A549 (cell line): ENCODE measurements at regions not wholly inside any gene's neighbourhood (a gene's known extent, or its start where the extent isn't known, plus 50 kb on each side); places are given as distances from the start of the nearest gene placed in this dataset.

Experiments used
- ATAC-seq, 2 experiments: fragments of 200-7000 bp in 1 of 2; fragments of >200 bp in 1 of 2; cut with Nextera tagmentation in 1 of 2; cut with Tn5 transposase in 1 of 2; 3 replicates each; pipeline versions ENCODE4 v1.8.0 to v1.9.1; 2018 to 2020; ENCODE audit warnings: mild to moderate bottlenecking in 1 of 2, moderate library complexity in 1 of 2
- CTCF ChIA-PET: fragments of 300-600 bp; sonication (Branson Sonifier 250); formaldehyde crosslinking; extraction: SDS; loops from one replicate; lab custom pipeline; 2021; ENCODE audit warnings: antibody characterized with exemption, inconsistent platforms; lab: Yijun Ruan, JAX
- POLR2A ChIA-PET: fragments of 350-600 bp; formaldehyde crosslinking; extraction: SDS; loops from one replicate; lab custom pipeline; 2021; ENCODE audit warnings: antibody characterized with exemption, inconsistent platforms; lab: Yijun Ruan, JAX
- DNase-seq, 2 experiments: peaks; one replicate each; pipeline versions ENCODE4 v3.0.0 to v3.0.0-alpha.2; 2011 to 2016; ENCODE audit warnings: low read depth in 1 of 2, low spot score in 1 of 2
- FAIRE-seq: peaks from 2 replicates; lab custom pipeline; 2011; peaks lifted over from hg19 to GRCh38; lab: Jason Lieb, UNC
- H3K27ac ChIP-seq, 2 experiments: fragments of >200 bp; sonication (Bioruptor Twin); formaldehyde crosslinking; 3 replicates each; pipeline ENCODE4 v1.5.1; 2016 to 2017
- H3K4me1 ChIP-seq: fragments of >200 bp; sonication (Bioruptor Twin); formaldehyde crosslinking; 3 replicates; pipeline ENCODE4 v1.6.1; 2016
- H3K4me2 ChIP-seq: fragments of >200 bp; sonication (Bioruptor Twin); formaldehyde crosslinking; 3 replicates; pipeline ENCODE4 v1.6.1; 2016
- H3K4me3 ChIP-seq: fragments of >200 bp; sonication (Bioruptor Twin); formaldehyde crosslinking; 3 replicates; pipeline ENCODE4 v1.5.1; 2016
- H3K9me3 ChIP-seq: fragments of >200 bp; sonication (Bioruptor Twin); formaldehyde crosslinking; 3 replicates; pipeline ENCODE4 v1.6.1; 2016
- BHLHE40 ChIP-seq: IDR thresholded peaks from 2 replicates; pipeline ENCODE4 v1.6.1; 2012; ENCODE audit warnings: low read depth, low read length, inconsistent platforms
- CBX2 ChIP-seq: fragments of 200-600 bp; sonication (generic); IDR thresholded peaks from 2 replicates; pipeline ENCODE4 v1.6.1; 2016; ENCODE audit warnings: low read depth, mild to moderate bottlenecking, borderline replicate concordance
- FOSL2 ChIP-seq, 2 experiments: fragments of 450-650 bp in 1 of 2; fragments of >200 bp in 1 of 2; sonication (Bioruptor Twin) in 1 of 2; formaldehyde crosslinking; IDR thresholded peaks; 2 replicates each; pipeline versions ENCODE4 v1.5.0 to v1.6.1; 2016 to 2020; ENCODE audit warnings: mild to moderate bottlenecking in 1 of 2, moderate library complexity in 1 of 2
- HMGXB4 ChIP-seq: fragments of 250-450 bp; sonication (Bioruptor Pico); IDR thresholded peaks from 2 replicates; pipeline ENCODE4 v1.5.0; 2021; ENCODE audit warnings: mild to moderate bottlenecking, moderate library complexity, borderline replicate concordance
- MAFK ChIP-seq: fragments of 450-650 bp; IDR thresholded peaks from 2 replicates; pipeline ENCODE4 v1.6.1; 2014; ENCODE audit not compliant: partially characterized antibody
- POLR2AphosphoS2 ChIP-seq: conservative IDR thresholded peaks from 2 replicates; pipeline ENCODE4 v1.6.1; 2012; ENCODE audit warnings: low read length, improper control_type of control experiment, inconsistent platforms
- RAD21 ChIP-seq, 2 experiments: fragments of >200 bp in 1 of 2; sonication (Bioruptor Twin) in 1 of 2; formaldehyde crosslinking in 1 of 2; IDR thresholded peaks in 1 of 2; conservative IDR thresholded peaks in 1 of 2; 2 replicates in 1 of 2; 3 replicates in 1 of 2; pipeline ENCODE4 v1.6.1; 2012 to 2018; ENCODE audit warnings: inconsistent platforms in 1 of 2
- SMC3 ChIP-seq: fragments of >200 bp; sonication (Bioruptor Twin); formaldehyde crosslinking; IDR thresholded peaks from 3 replicates; pipeline ENCODE4 v1.6.1; 2018; ENCODE audit warnings: inconsistent platforms
- ZC3H11A ChIP-seq: fragments of 450-650 bp; IDR thresholded peaks from 2 replicates; pipeline ENCODE4 v1.6.1; 2014; ENCODE audit warnings: antibody characterized with exemption, mild to moderate bottlenecking
- WGBS: methylation state at CpG from one replicate; pipeline ENCODE4 v1.1.6; 2017; ENCODE audit errors: missing lambda C conversion rate; 5-methylcytosine and 5-hydroxymethylcytosine counted together
- TF ChIP-seq, protein P1 (sequence below): fragments of 450-650 bp; IDR thresholded peaks from 2 replicates; pipeline ENCODE4 v1.6.1; 2014; ENCODE audit warnings: antibody characterized with exemption
- TF ChIP-seq, protein P2 (sequence below): fragments of 250-450 bp; sonication (Bioruptor Pico); IDR thresholded peaks from 2 replicates; pipeline ENCODE4 v1.5.0; 2020; ENCODE audit warnings: low read depth, mild to moderate bottlenecking, moderate library complexity
- TF ChIP-seq, protein P3 (sequence below): fragments of 200-600 bp; sonication (generic); IDR thresholded peaks from 2 replicates; pipeline ENCODE4 v1.6.1; 2016; ENCODE audit warnings: antibody characterized with exemption, mild to moderate bottlenecking, moderate library complexity
- TF ChIP-seq, protein P4 (sequence below): IDR thresholded peaks from 2 replicates; pipeline ENCODE4 v1.6.1; 2012
- TF ChIP-seq, protein P5 (sequence below): IDR thresholded peaks from 2 replicates; pipeline ENCODE4 v1.6.1; 2012

- H3K27ac ChIP-seq = no peak overlapping the region
- ChIA-PET POLR2A (no interaction called here), CTCF (interaction anchor here (0.7 to 1.2 kb wide), 3 partner anchors 70 to 229 kb away, joined by 3 read pairs; no protein-coding TSS in a partner anchor)
- no peak for TF ChIP-seq SMC3
- no peak for TF ChIP-seq MAFK
- TF ChIP-seq, all 56 proteins: peak for 0
- 62% methylated on average over 4 of the region's 7 CpGs for WGBS
- Histone ChIP-seq H3K4me3 (no peak overlapping the region), H3K9me3 (no peaks in the 10 kb centered on the region), H3K4me2 (no peak overlapping the region), H3K4me1 (peaks cover 14% of the 10 kb centered on the region; the same call in 2 of the 3 replicates)
- DNase-seq (no peak), FAIRE-seq (no peak), ATAC-seq (no peak)
Observed at GRCh38 chr2:120452131-120452530, 106.2 kb downstream of the INHBB start.

GRCh38 chr2:120452945-120453634, 107.2 kb downstream of the INHBB start:
- H3K4me2 ChIP-seq = no peak overlapping the region; the same call in 2 of the 3 replicates
- ChIA-PET POLR2A (interaction anchor here (0.5 kb wide), 1 partner anchor 187 kb away, joined by 4 read pairs; no protein-coding TSS in a partner anchor), CTCF (interaction anchor here (0.8 kb wide), 1 partner anchor 228 kb away, joined by 3 read pairs; no protein-coding TSS in a partner anchor)
- DNase-seq = no peak
- no peak overlapping the region for H3K4me3 ChIP-seq
- TF ChIP-seq ZC3H11A (no peak), SMC3 (no peak), CBX2 (no peak), RAD21 (conservative IDR thresholded peaks at IDR 0.05 in 1 of 2, IDR thresholded peaks at IDR 0.05 in 1 of 2) (no peak), MAFK (no peak)
- TF ChIP-seq, protein P1, sequence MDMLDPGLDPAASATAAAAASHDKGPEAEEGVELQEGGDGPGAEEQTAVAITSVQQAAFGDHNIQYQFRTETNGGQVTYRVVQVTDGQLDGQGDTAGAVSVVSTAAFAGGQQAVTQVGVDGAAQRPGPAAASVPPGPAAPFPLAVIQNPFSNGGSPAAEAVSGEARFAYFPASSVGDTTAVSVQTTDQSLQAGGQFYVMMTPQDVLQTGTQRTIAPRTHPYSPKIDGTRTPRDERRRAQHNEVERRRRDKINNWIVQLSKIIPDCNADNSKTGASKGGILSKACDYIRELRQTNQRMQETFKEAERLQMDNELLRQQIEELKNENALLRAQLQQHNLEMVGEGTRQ = no peak
- TF ChIP-seq, protein P2, sequence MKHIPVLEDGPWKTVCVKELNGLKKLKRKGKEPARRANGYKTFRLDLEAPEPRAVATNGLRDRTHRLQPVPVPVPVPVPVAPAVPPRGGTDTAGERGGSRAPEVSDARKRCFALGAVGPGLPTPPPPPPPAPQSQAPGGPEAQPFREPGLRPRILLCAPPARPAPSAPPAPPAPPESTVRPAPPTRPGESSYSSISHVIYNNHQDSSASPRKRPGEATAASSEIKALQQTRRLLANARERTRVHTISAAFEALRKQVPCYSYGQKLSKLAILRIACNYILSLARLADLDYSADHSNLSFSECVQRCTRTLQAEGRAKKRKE (CRISPR knock-in tag) = no peak
- TF ChIP-seq, protein P3, sequence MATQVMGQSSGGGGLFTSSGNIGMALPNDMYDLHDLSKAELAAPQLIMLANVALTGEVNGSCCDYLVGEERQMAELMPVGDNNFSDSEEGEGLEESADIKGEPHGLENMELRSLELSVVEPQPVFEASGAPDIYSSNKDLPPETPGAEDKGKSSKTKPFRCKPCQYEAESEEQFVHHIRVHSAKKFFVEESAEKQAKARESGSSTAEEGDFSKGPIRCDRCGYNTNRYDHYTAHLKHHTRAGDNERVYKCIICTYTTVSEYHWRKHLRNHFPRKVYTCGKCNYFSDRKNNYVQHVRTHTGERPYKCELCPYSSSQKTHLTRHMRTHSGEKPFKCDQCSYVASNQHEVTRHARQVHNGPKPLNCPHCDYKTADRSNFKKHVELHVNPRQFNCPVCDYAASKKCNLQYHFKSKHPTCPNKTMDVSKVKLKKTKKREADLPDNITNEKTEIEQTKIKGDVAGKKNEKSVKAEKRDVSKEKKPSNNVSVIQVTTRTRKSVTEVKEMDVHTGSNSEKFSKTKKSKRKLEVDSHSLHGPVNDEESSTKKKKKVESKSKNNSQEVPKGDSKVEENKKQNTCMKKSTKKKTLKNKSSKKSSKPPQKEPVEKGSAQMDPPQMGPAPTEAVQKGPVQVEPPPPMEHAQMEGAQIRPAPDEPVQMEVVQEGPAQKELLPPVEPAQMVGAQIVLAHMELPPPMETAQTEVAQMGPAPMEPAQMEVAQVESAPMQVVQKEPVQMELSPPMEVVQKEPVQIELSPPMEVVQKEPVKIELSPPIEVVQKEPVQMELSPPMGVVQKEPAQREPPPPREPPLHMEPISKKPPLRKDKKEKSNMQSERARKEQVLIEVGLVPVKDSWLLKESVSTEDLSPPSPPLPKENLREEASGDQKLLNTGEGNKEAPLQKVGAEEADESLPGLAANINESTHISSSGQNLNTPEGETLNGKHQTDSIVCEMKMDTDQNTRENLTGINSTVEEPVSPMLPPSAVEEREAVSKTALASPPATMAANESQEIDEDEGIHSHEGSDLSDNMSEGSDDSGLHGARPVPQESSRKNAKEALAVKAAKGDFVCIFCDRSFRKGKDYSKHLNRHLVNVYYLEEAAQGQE = no peak
- TF ChIP-seq, protein P4, sequence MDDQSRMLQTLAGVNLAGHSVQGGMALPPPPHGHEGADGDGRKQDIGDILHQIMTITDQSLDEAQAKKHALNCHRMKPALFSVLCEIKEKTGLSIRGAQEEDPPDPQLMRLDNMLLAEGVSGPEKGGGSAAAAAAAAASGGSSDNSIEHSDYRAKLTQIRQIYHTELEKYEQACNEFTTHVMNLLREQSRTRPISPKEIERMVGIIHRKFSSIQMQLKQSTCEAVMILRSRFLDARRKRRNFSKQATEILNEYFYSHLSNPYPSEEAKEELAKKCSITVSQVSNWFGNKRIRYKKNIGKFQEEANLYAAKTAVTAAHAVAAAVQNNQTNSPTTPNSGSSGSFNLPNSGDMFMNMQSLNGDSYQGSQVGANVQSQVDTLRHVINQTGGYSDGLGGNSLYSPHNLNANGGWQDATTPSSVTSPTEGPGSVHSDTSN = no peak
- H3K9me3 ChIP-seq = peaks cover 5% of the 10 kb centered on the region; the same call in 1 of the 3 replicates
- FAIRE-seq = no peak
- no peak for ATAC-seq
- H3K27ac ChIP-seq = no peak overlapping the region
- H3K4me1 ChIP-seq = peaks cover 14% of the 10 kb centered on the region; the same call in 2 of the 3 replicates
- WGBS = 83% methylated on average over 13 of the region's 13 CpGs

DNA sequence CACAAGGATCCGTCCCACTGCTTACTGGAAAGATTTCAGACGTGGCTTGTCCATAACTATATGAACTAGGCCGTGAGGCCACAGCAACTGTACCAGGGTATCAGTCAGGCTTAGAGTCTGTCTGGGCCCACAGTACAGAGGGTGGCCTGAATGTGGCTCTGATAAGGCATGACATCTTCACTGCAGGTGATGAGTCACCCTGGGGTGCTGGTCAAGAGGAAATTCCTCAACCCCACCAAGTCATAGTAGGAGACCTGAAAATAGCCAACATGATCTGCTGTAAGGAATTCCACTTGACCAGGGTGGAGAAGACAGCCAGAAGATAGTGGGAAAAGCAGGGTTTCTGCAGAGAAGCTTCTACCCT, 107.7 kb downstream of the INHBB start:
- H3K9me3 ChIP-seq = peaks cover 5% of the 10 kb centered on the region; the same call in 2 of the 3 replicates
- DNase-seq = no peak
- TF ChIP-seq BHLHE40 (no peak), FOSL2 (IDR thresholded peaks at IDR 0.05) (no peak), FOSL2 (CRISPR knock-in tag; IDR thresholded peaks at IDR 0.05) (peak; percentile 52), POLR2AphosphoS2 (no peak), HMGXB4 (CRISPR knock-in tag) (no peak)
- TF ChIP-seq, protein P5, sequence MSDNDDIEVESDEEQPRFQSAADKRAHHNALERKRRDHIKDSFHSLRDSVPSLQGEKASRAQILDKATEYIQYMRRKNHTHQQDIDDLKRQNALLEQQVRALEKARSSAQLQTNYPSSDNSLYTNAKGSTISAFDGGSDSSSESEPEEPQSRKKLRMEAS = no peak
- no peak overlapping the region for H3K4me3 ChIP-seq
- ChIA-PET POLR2A (no interaction called here), CTCF (no interaction called here)
- peaks cover 14% of the 10 kb centered on the region; the same call in 2 of the 3 replicates for H3K4me1 ChIP-seq
- peak overlapping the region; percentile 20; the same call in 1 of the 3 replicates for H3K4me2 ChIP-seq
- no peak overlapping the region for H3K27ac ChIP-seq
- 81% methylated on average over 3 of the region's 3 CpGs for WGBS
- no peak for FAIRE-seq
- peak in 1 of 2 experiments; percentile 44; a peak in 2 of 6 replicates for ATAC-seq
